OCI-LY3 (cell line): ENCODE measurements at regions not wholly inside any gene's neighbourhood (a gene's known extent, or its start where the extent isn't known, plus 50 kb on each side); places are given as distances from the start of the nearest gene placed in this dataset.

Experiments
- CTCF ChIP-seq: fragments of 200-600, 300-600 bp; sonication (generic); IDR thresholded peaks from 2 replicates; pipeline ENCODE4 v1.5.1; 2014; ENCODE audit warnings: antibody characterized with exemption, low read length, low read depth
- EZH2phosphoT487 ChIP-seq: fragments of 200-600 bp; shearing (Covaris generic); IDR thresholded peaks from 2 replicates; pipeline ENCODE4 v1.6.1; 2018; ENCODE audit warnings: antibody characterized with exemption, mixed run types, low read depth

DNA sequence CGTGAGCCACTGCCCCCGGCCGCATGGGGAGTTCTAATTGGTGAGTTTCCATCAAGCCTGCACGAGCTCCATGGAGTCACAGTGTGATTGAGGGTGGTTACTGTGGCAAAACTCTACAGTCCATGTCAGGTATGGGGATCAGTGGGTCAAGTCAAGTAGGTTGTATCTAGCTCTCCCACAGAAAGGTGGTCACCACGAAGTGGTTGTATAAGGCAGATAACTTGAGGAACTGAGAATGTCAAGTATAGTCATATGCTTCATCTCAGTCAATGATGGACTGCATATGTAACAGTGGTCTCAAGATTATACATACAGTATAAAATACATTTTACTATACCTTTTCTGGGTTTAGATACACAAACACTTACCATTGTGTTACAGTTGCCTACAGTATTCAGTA, 348.6 kb upstream of the ZP4 start:
- no peak for TF ChIP-seq CTCF
- no peak for TF ChIP-seq EZH2phosphoT487
